Suprapubic skin (tissue), 4 donors: ENCODE measurements at regions not wholly inside any gene's neighbourhood (a gene's known extent, or its start where the extent isn't known, plus 50 kb on each side); places are given as distances from the start of the nearest gene placed in this dataset.

Experiments
- DNase-seq, 2 donors: peaks; one replicate each; pipeline ENCODE4 v3.0.0-alpha.2; 2019; ENCODE audit warnings: low spot score in 2 of 2
- H3K27ac ChIP-seq: fragments of 200-600 bp; sonication (generic); one replicate; pipeline ENCODE4 v1.5.1; 2019
- H3K27me3 ChIP-seq: fragments of 200-600 bp; sonication (generic); one replicate; pipeline ENCODE4 v1.5.1; 2019
- H3K36me3 ChIP-seq: fragments of 200-600 bp; sonication (generic); one replicate; pipeline ENCODE4 v1.5.1; 2019
- H3K4me1 ChIP-seq: fragments of 200-600 bp; sonication (generic); one replicate; pipeline ENCODE4 v1.5.1; 2019
- H3K4me3 ChIP-seq: fragments of 200-600 bp; sonication (generic); one replicate; pipeline ENCODE4 v1.5.1; 2019; ENCODE audit warnings: mild to moderate bottlenecking
- H3K9me3 ChIP-seq: fragments of 200-600 bp; sonication (generic); one replicate; pipeline ENCODE4 v1.5.1; 2019
- CTCF ChIP-seq, 2 donors: fragments of 200-600 bp in 1 of 2; fragments of 450-650 bp in 1 of 2; sonication (generic) in 1 of 2; IDR thresholded peaks; one replicate each; pipeline ENCODE4 v1.5.1; 2016 to 2019; ENCODE audit warnings: antibody characterized with exemption in 2 of 2, mild to moderate bottlenecking in 1 of 2, moderate library complexity in 1 of 2
- EP300 ChIP-seq: sonication (generic); formaldehyde crosslinking; IDR thresholded peaks from one replicate; pipeline ENCODE4 v1.6.1; 2017; ENCODE audit warnings: antibody characterized with exemption
- POLR2A ChIP-seq, 2 donors: fragments of 450-650 bp; IDR thresholded peaks; one replicate each; pipeline ENCODE4 v1.6.1; 2017; ENCODE audit warnings: antibody characterized with exemption in 2 of 2, mild to moderate bottlenecking in 2 of 2, moderate library complexity in 2 of 2
- POLR2AphosphoS5 ChIP-seq, 3 donors: sonication (generic); formaldehyde crosslinking; IDR thresholded peaks; one replicate each; pipeline ENCODE4 v1.6.1; 2017; ENCODE audit warnings: antibody characterized with exemption in 3 of 3
- WGBS: methylation state at CpG from one replicate; pipeline ENCODE4 v1.1.5; 2018; 5-methylcytosine and 5-hydroxymethylcytosine counted together

- 45% methylated on average over 3 of the region's 3 CpGs for WGBS
These were observed 62.5 kb upstream of the GHR start for GRCh38 chr5:42360616-42361314.

GRCh38 chr5:42361315-42361688, 61.9 kb upstream of the GHR start:
- Histone ChIP-seq H3K4me3 (no peak overlapping the region), H3K4me1 (peaks cover 4% of the 10 kb centered on the region), H3K27ac (no peak overlapping the region), H3K27me3 (no peaks in the 10 kb centered on the region), H3K36me3 (no peaks in the 10 kb centered on the region), H3K9me3 (no peaks in the 10 kb centered on the region)
- DNase-seq = no peak
- 52% methylated on average over 3 of the region's 3 CpGs for WGBS
- no peak for TF ChIP-seq CTCF (IDR thresholded peaks at IDR 0.05)
- no peak for TF ChIP-seq EP300
- no peak for TF ChIP-seq POLR2AphosphoS5 (IDR thresholded peaks at IDR 0.05)
- TF ChIP-seq POLR2A (IDR thresholded peaks at IDR 0.05) = no peak

More at GRCh38 chr5:42360616-42361314, 62.5 kb upstream of the GHR start:
- peaks cover 4% of the 10 kb centered on the region for H3K4me1 ChIP-seq
- H3K27ac ChIP-seq = no peak overlapping the region
- no peaks in the 10 kb centered on the region for H3K27me3 ChIP-seq
- H3K36me3 ChIP-seq = no peaks in the 10 kb centered on the region
- H3K4me3 ChIP-seq = no peak overlapping the region
- TF ChIP-seq POLR2A (IDR thresholded peaks at IDR 0.05) = no peak
- TF ChIP-seq CTCF (IDR thresholded peaks at IDR 0.05) = no peak
- TF ChIP-seq EP300 = no peak
- TF ChIP-seq POLR2AphosphoS5 (IDR thresholded peaks at IDR 0.05) = no peak
- no peaks in the 10 kb centered on the region for H3K9me3 ChIP-seq
- no peak for DNase-seq

GRCh38 chr5:42366051-42366450, 57.2 kb upstream of the GHR start:
- no peaks in the 10 kb centered on the region for H3K4me1 ChIP-seq
- TF ChIP-seq CTCF (IDR thresholded peaks at IDR 0.05) = no peak
- no peak for TF ChIP-seq POLR2AphosphoS5 (IDR thresholded peaks at IDR 0.05)
- no peak for TF ChIP-seq POLR2A (IDR thresholded peaks at IDR 0.05)
- TF ChIP-seq EP300 = no peak
- no peaks in the 10 kb centered on the region for H3K27me3 ChIP-seq
- no peaks in the 10 kb centered on the region for H3K36me3 ChIP-seq
- no peak overlapping the region for H3K27ac ChIP-seq
- DNase-seq = no peak
- H3K4me3 ChIP-seq = no peak overlapping the region
- WGBS = 72% methylated on average over 2 of the region's 2 CpGs
- no peaks in the 10 kb centered on the region for H3K9me3 ChIP-seq
